Activated CD8-positive, alpha-beta T cell treated with anti-CD3 and anti-CD28 coated beads for 36 hours (primary cell): ENCODE measurements at regions not wholly inside any gene's neighbourhood (a gene's known extent, or its start where the extent isn't known, plus 50 kb on each side); places are given as distances from the start of the nearest gene placed in this dataset.

Source experiments
- ATAC-seq: fragments of 200-7000 bp; cut with Tn5 transposase; one replicate; pipeline ENCODE4 v1.10.0; 2021; ENCODE audit warnings: mild to moderate bottlenecking, moderate library complexity
- CTCF ChIA-PET: fragments of 350-600 bp; sonication (Branson Sonifier 250); formaldehyde crosslinking; loops from one replicate; lab custom pipeline; 2021; ENCODE audit warnings: antibody characterized with exemption; lab: Charles Lee
- POLR2A ChIA-PET: fragments of 350-600 bp; sonication (Branson Sonifier 250); formaldehyde crosslinking; loops from one replicate; lab custom pipeline; 2021; ENCODE audit warnings: antibody characterized with exemption; lab: Charles Lee
- DNase-seq: peaks from one replicate; pipeline ENCODE4 v3.0.0-alpha.2; 2020
- H3K27ac Mint-ChIP-seq: one replicate; pipeline ENCODE4 v1.8.0; 2021; ENCODE audit warnings: mild to moderate bottlenecking, mixed read lengths
- H3K27me3 Mint-ChIP-seq: one replicate; pipeline ENCODE4 v1.8.0; 2021; ENCODE audit warnings: mixed read lengths
- H3K36me3 Mint-ChIP-seq: one replicate; pipeline ENCODE4 v1.8.0; 2021; ENCODE audit warnings: low read depth, mixed read lengths
- H3K4me1 Mint-ChIP-seq: one replicate; pipeline ENCODE4 v1.8.0; 2021; ENCODE audit warnings: low read depth, mixed read lengths
- H3K4me3 Mint-ChIP-seq: one replicate; pipeline ENCODE4 v1.8.0; 2021; ENCODE audit warnings: mild to moderate bottlenecking, moderate library complexity, mixed read lengths
- H3K9me3 Mint-ChIP-seq: one replicate; pipeline ENCODE4 v1.8.0; 2021; ENCODE audit warnings: mixed read lengths
- intact Hi-C: fragments of 100-400 bp; cut with micrococcal nuclease; formaldehyde crosslinking; loops from one replicate; pipeline ENCODE4 v1.10.0; 2022
- TF ChIP-seq, protein P1 (sequence below): fragments of 200-600 bp; IDR thresholded peaks from one replicate; pipeline ENCODE4 v1.8.0; 2022; ENCODE audit warnings: antibody characterized with exemption, mild to moderate bottlenecking

DNA sequence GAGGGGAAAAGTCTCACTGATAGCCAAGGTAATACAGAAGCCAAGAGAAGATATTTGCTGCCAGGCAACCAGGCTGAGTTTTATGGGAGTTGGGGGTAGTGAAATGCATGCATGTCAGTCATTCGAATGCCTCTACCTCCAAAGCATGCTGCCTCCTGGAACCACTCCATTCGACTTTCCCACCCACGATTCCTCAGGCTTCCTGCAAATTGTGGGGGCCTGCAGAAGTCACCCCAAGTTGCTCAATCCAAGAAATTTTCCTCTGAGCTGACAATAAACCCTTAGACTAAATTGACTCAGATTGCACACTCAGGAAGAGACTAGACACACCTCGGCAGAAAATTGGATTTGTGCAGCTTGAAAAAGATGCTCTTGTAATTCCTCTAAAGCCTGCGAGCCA is 73.6 kb upstream of the GRK3 start:
- Mint-ChIP-seq H3K27me3 (no peaks in the 10 kb centered on the region), H3K9me3 (peaks cover 11% of the 10 kb centered on the region), H3K36me3 (peaks cover 52% of the 10 kb centered on the region), H3K4me1 (peaks cover 40% of the 10 kb centered on the region), H3K4me3 (no peak overlapping the region), H3K27ac (no peak overlapping the region)
- POLR2A ChIA-PET: no interaction called here
- ATAC-seq: no peak
- CTCF ChIA-PET: no interaction called here
- no peak for DNase-seq
- TF ChIP-seq, protein P1, sequence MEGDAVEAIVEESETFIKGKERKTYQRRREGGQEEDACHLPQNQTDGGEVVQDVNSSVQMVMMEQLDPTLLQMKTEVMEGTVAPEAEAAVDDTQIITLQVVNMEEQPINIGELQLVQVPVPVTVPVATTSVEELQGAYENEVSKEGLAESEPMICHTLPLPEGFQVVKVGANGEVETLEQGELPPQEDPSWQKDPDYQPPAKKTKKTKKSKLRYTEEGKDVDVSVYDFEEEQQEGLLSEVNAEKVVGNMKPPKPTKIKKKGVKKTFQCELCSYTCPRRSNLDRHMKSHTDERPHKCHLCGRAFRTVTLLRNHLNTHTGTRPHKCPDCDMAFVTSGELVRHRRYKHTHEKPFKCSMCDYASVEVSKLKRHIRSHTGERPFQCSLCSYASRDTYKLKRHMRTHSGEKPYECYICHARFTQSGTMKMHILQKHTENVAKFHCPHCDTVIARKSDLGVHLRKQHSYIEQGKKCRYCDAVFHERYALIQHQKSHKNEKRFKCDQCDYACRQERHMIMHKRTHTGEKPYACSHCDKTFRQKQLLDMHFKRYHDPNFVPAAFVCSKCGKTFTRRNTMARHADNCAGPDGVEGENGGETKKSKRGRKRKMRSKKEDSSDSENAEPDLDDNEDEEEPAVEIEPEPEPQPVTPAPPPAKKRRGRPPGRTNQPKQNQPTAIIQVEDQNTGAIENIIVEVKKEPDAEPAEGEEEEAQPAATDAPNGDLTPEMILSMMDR: no peak
- intact Hi-C loops: no loop called here

DNA sequence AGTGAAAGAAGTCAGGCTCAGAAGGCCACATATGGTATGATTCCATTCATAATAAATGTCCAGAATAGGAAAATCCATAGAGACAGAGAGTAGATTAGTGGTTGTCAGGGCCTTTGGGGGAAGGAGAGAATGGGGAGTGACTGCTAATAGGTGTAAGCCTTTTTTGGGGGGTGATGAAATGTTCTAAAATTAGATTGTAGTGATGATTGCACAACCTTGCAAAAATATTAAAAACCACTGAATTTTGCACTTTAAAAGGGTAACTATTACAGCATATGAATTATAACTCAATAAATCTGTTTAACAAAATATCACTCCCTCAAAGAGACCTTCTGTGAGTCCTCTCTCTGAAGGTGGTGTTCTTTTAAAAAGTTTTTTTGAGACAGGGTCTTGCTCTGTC is 72.3 kb upstream of the GRK3 start:
- intact Hi-C loops: no loop called here
- Mint-ChIP-seq H3K27ac (no peak overlapping the region), H3K4me1 (peaks cover 28% of the 10 kb centered on the region), H3K27me3 (no peaks in the 10 kb centered on the region), H3K4me3 (no peak overlapping the region), H3K36me3 (peaks cover 45% of the 10 kb centered on the region), H3K9me3 (peaks cover 7% of the 10 kb centered on the region)
- ChIA-PET CTCF (no interaction called here), POLR2A (interaction anchor here (0.8 kb wide), 1 partner anchor 8 kb away, joined by 3 read pairs; no protein-coding TSS in a partner anchor)
- TF ChIP-seq, protein P1: no peak
- ATAC-seq (no peak), DNase-seq (no peak)

DNA sequence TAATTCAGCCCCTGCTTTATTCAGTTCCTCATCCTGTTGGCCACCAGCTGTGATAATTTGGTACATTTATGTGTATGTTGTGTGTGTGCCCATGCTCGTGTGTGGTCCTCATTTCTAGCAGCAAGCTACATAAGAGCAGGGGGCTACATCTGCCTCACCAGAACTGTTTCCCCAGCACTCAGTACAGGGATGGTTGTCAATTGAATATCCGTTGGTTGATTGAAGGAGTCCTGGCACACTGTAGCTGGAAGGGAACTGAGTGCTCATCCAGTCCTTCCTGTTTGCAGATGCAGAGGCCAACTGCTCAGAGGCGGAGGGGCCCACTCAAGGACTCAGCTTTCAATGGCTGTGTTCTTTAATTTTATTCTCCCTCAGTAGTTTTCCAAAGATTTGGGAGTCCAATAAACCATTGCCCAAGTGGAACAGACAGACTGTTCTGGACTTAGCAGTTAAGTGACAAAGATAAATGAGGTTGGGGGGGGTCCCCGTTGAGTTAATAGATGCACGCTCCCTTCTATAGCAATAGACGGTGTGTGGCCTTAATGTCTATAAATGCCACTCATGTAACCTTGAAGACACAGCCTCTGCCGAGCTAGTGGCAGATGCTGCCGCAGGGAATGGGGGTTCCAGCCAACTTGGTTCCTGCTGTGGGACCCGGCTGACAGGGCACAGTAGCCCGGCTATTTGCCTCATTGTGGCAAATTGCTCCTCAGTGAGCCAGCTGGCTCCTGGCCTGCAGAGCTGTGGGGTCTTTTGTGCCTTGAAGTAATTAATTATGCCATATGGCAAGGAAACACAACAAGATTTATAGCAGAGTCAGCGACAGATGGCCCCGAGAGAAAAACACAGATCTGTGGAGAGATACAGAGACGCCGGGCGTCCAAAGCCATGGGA is 71.4 kb upstream of the GRK3 start:
- H3K27me3 Mint-ChIP-seq: no peaks in the 10 kb centered on the region
- CTCF ChIA-PET: no interaction called here
- POLR2A ChIA-PET: interaction anchor here (1.1 to 1.6 kb wide), 2 partner anchors 9 to 11 kb away, joined by 3 to 4 read pairs; no protein-coding TSS in a partner anchor
- H3K36me3 Mint-ChIP-seq: peaks cover 35% of the 10 kb centered on the region
- no peak for ATAC-seq
- TF ChIP-seq, protein P1: no peak
- H3K27ac Mint-ChIP-seq: no peak overlapping the region
- peaks cover 6% of the 10 kb centered on the region for H3K9me3 Mint-ChIP-seq
- H3K4me3 Mint-ChIP-seq: no peak overlapping the region
- no peak for DNase-seq
- peaks cover 18% of the 10 kb centered on the region for H3K4me1 Mint-ChIP-seq
- intact Hi-C loops: no loop called here

DNA sequence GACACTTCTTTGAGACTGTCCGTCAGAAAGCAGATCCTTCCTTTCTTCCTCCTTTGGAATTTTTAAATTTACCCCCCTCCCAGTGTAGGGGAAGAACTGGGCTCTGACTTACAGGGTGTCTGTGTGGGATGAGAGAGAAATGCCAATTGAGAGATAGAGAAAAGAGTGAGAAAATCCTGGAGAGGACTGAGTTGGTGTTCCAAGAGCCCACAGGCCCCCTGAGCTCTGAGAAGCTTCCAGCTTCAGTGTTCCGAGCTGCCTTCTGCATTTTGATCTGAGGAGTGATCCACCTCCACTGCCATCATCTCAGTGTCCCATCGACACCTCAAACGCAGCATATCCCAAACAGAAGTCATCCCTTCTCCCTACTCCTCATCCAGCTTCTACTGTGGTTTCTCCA is 70.7 kb upstream of the GRK3 start:
- peaks cover 5% of the 10 kb centered on the region for H3K9me3 Mint-ChIP-seq
- ChIA-PET POLR2A (interaction anchor here (1.1 to 1.6 kb wide), 2 partner anchors 10 to 11 kb away, joined by 3 to 4 read pairs; no protein-coding TSS in a partner anchor), CTCF (no interaction called here)
- intact Hi-C loops: no loop called here
- H3K27ac Mint-ChIP-seq: no peak overlapping the region
- H3K4me1 Mint-ChIP-seq: peaks cover 11% of the 10 kb centered on the region
- ATAC-seq: no peak
- no peak overlapping the region for H3K4me3 Mint-ChIP-seq
- H3K27me3 Mint-ChIP-seq: no peaks in the 10 kb centered on the region
- H3K36me3 Mint-ChIP-seq: peaks cover 32% of the 10 kb centered on the region
- DNase-seq: no peak
- TF ChIP-seq, protein P1: no peak

DNA sequence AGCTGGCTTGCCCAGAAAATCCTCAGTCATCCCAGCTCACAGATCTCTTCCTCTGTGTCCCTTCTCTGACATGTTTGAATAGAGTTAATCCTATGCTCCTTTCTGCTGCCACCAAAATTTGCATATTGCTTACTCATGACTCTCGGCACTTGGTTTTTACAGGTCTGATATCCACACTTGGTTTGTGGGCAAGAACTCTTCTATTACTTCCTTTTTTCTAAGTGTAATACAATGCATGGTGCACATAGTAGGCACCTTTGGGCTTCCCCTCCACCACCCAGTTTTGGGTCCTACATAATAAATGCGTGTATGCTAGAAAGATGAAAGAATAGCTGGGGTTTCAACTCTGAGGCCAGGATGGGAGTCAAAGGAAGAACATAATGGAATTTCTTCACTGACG is 69.7 kb upstream of the GRK3 start:
- peak; percentile 39 for ATAC-seq
- Mint-ChIP-seq H3K27ac (no peak overlapping the region), H3K36me3 (peaks cover 25% of the 10 kb centered on the region), H3K4me3 (no peak overlapping the region), H3K4me1 (peaks cover 6% of the 10 kb centered on the region), H3K27me3 (no peaks in the 10 kb centered on the region), H3K9me3 (peaks cover 3% of the 10 kb centered on the region)
- ChIA-PET CTCF (interaction anchor here (1.3 kb wide), 1 partner anchor 32 kb away, joined by 3 read pairs; no protein-coding TSS in a partner anchor), POLR2A (no interaction called here)
- peak; percentile 19 for DNase-seq
- TF ChIP-seq, protein P1: no peak
- intact Hi-C loops: no loop called here
